Gastrocnemius medialis (tissue), 4 donors: ENCODE measurements at regions not wholly inside any gene's neighbourhood (a gene's known extent, or its start where the extent isn't known, plus 50 kb on each side); places are given as distances from the start of the nearest gene placed in this dataset.

Experiments
- ATAC-seq, 2 donors: fragments of 150-250 bp; one replicate each; pipeline ENCODE4 v1.9.1; 2016
- DNase-seq, 2 donors: peaks; one replicate each; pipeline ENCODE4 v3.0.0-alpha.2; 2019
- H3K27ac ChIP-seq, 4 donors: fragments of 200-600 bp; sonication (generic); 1 replicate in 1 of 4; 2 replicates in 3 of 4; pipeline ENCODE4 v1.5.1; 2016 to 2018; ENCODE audit warnings: mild to moderate bottlenecking in 2 of 4, moderate library complexity in 1 of 4
- H3K27me3 ChIP-seq, 3 donors: fragments of 200-600 bp; sonication (generic) in 2 of 3; 1 replicate in 1 of 3; 2 replicates in 2 of 3; pipeline versions ENCODE4 v1.5.1 to v1.6.0; 2016 to 2019; ENCODE audit warnings: mild to moderate bottlenecking in 1 of 3, moderate library complexity in 1 of 3
- H3K36me3 ChIP-seq, 2 donors: fragments of 200-600 bp; sonication (generic) in 1 of 2; one replicate each; pipeline ENCODE4 v1.5.1; 2017 to 2018
- H3K4me1 ChIP-seq, 2 donors: fragments of 200-600 bp; sonication (generic) in 1 of 2; one replicate each; pipeline ENCODE4 v1.5.1; 2016 to 2017; ENCODE audit warnings: mild to moderate bottlenecking in 2 of 2
- H3K4me3 ChIP-seq, 4 donors: fragments of 200-600 bp; sonication (generic) in 3 of 4; 1 replicate in 1 of 4; 2 replicates in 3 of 4; pipeline ENCODE4 v1.5.1; 2016 to 2019; ENCODE audit warnings: mild to moderate bottlenecking in 2 of 4
- H3K9me3 ChIP-seq, 3 donors: fragments of 200-600 bp; sonication (generic) in 2 of 3; 1 replicate in 1 of 3; 2 replicates in 2 of 3; pipeline ENCODE4 v1.5.1; 2016 to 2019
- POLR2A ChIP-seq, 2 donors: fragments of 450-650 bp; IDR thresholded peaks; one replicate each; pipeline ENCODE4 v1.6.1; 2017; ENCODE audit warnings: antibody characterized with exemption in 2 of 2, mild to moderate bottlenecking in 2 of 2, moderate library complexity in 2 of 2
- in situ Hi-C, 4 donors: fragments of 200-750 bp; cut with MboI; loops; one replicate each; pipeline versions ENCODE4 v1.15.0 to v1.8.0; 2017; ENCODE audit warnings: low sequenced_read_pairs in 4 of 4
- intact Hi-C: fragments of 100-400 bp; cut with DNase I; formaldehyde crosslinking; loops from one replicate; pipeline ENCODE4 v1.15.1; 2023; ENCODE audit warnings: low total_unique reads
- TF ChIP-seq, protein P1 (sequence below), 5 experiments: fragments of 450-650 bp in 3 of 5; fragments of 200-600 bp in 2 of 5; sonication (generic) in 2 of 5; IDR thresholded peaks in 4 of 5; conservative IDR thresholded peaks in 1 of 5; 1 replicate in 4 of 5; 2 replicates in 1 of 5; pipeline ENCODE4 v1.5.1; 2016 to 2019; ENCODE audit warnings: antibody characterized with exemption in 5 of 5, mild to moderate bottlenecking in 3 of 5, moderate library complexity in 3 of 5

DNA sequence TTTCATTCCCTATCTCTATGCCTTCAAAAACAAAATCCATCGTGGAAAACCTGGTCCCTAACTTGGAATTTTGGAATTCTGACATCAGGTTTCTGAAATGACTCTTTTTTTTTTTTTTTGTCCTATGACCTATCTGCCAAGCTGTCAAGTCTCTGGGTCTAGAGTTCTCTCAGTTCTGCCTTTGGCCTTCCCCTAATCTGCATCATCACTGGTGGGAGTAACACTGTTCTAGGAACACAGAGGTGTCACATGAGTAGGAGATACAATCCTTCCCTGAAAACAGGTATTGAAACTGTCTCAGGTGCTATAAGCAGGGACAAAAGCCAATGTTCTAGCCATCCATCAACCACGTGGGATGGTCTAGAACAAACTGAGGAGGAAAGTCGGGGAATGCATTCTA, 142.0 kb upstream of the ATP1B1 start:
- Histone ChIP-seq H3K4me3 (no peak overlapping the region), H3K27me3 (no peaks in the 10 kb centered on the region), H3K4me1 (peaks cover 0 to 2% of the 10 kb centered on the region in 2 donors), H3K27ac (no peak overlapping the region), H3K36me3 (no peaks in the 10 kb centered on the region), H3K9me3 (no peaks in the 10 kb centered on the region)
- ATAC-seq, result no peak
- intact Hi-C loops (no loop called here), in situ Hi-C loops (no loop called here)
- no peak for DNase-seq
- no peak for TF ChIP-seq POLR2A (IDR thresholded peaks at IDR 0.05)
- TF ChIP-seq, protein P1, sequence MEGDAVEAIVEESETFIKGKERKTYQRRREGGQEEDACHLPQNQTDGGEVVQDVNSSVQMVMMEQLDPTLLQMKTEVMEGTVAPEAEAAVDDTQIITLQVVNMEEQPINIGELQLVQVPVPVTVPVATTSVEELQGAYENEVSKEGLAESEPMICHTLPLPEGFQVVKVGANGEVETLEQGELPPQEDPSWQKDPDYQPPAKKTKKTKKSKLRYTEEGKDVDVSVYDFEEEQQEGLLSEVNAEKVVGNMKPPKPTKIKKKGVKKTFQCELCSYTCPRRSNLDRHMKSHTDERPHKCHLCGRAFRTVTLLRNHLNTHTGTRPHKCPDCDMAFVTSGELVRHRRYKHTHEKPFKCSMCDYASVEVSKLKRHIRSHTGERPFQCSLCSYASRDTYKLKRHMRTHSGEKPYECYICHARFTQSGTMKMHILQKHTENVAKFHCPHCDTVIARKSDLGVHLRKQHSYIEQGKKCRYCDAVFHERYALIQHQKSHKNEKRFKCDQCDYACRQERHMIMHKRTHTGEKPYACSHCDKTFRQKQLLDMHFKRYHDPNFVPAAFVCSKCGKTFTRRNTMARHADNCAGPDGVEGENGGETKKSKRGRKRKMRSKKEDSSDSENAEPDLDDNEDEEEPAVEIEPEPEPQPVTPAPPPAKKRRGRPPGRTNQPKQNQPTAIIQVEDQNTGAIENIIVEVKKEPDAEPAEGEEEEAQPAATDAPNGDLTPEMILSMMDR (IDR thresholded peaks at IDR 0.05 in 4 of 5, conservative IDR thresholded peaks at IDR 0.05 in 1 of 5), result no peak

DNA sequence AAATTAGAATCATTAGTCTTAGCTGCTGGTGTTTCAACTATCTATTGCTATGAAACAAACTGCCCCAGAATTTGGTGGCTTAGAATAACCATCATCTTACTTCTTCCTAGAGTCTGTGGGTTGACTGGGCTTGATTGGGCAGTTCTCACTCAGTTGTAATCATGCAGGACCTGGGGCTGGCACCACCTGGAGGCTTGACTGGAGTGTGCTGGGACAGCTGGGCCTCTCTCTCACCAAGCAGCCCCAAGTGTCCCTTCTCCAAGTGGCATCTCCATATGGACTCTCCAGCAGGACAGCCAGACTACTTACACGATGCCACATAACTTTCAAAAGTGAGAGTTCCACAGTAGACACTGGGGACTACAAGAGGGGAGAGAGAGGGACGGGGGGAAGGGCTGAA, 140.3 kb upstream of the ATP1B1 start:
- intact Hi-C loops (no loop called here), in situ Hi-C loops (no loop called here)
- H3K27me3 ChIP-seq, result no peaks in the 10 kb centered on the region
- peaks cover 9 to 12% of the 10 kb centered on the region in 2 donors for H3K4me1 ChIP-seq
- ATAC-seq, result no peak
- no peaks in the 10 kb centered on the region for H3K36me3 ChIP-seq
- TF ChIP-seq, protein P1 (IDR thresholded peaks at IDR 0.05 in 4 of 5, conservative IDR thresholded peaks at IDR 0.05 in 1 of 5), result no peak
- no peak for TF ChIP-seq POLR2A (IDR thresholded peaks at IDR 0.05)
- H3K4me3 ChIP-seq, result no peak overlapping the region
- no peaks in the 10 kb centered on the region for H3K9me3 ChIP-seq
- no peak for DNase-seq
- no peak overlapping the region for H3K27ac ChIP-seq

DNA sequence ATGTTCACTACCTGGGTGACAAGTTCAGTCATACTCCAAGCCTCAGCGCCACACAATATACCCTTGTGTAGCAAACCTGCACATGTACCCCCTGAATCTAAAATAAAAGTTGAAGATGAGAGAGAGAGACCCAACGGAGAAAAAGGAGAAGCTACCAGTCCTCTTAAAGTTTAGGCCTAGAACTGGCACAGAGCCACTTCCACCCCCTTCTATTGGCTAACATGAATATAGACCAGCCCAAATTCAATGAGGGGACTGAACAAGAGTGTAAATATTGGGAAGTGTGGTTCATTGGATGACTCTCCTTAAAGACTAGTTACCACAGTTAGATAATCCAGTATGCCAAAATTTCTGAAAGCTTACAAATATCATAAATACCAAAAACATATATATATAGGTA, 139.9 kb upstream of the ATP1B1 start:
- intact Hi-C loops, result no loop called here
- Histone ChIP-seq H3K27me3 (no peaks in the 10 kb centered on the region), H3K9me3 (no peaks in the 10 kb centered on the region), H3K4me1 (peaks cover 9 to 12% of the 10 kb centered on the region in 2 donors), H3K27ac (no peak overlapping the region), H3K36me3 (no peaks in the 10 kb centered on the region), H3K4me3 (no peak overlapping the region)
- ATAC-seq (no peak), DNase-seq (no peak)
- in situ Hi-C loops, result no loop called here
- TF ChIP-seq, protein P1 (IDR thresholded peaks at IDR 0.05 in 4 of 5, conservative IDR thresholded peaks at IDR 0.05 in 1 of 5), result no peak
- no peak for TF ChIP-seq POLR2A (IDR thresholded peaks at IDR 0.05)

DNA sequence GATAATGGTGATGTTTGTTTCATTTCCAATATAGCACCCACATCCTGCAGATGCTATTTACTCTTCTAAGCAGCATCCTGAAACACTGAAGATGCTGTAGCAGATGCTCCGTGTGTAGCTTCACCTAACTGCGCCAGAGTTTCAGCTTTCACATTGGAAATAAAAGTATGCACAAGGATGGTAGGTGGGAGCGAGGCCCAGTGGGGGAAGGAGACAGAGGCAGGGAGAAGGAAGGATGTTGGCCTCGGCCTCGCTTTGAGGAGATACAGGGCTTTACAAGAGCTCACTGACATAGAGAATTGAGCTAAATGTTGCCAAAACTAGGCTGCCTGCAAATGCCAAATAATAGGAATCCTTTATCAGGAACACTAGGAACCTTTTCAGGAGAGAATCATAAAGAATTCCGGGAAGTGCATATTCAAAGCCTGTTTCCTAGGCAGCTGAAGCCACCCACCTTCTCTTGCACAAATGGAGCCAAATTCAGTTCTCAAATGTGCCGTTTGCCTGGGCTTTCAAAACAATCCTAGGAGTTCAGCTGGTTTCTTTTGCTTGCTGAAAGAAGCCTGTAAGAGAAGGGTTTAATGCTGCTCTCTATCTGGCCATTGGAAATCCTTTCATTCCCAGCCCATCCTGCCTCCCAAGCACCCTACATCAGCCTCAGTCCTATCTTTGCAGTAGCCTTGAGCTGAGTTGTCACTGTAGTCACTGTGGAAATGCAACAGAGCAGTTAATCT, 135.4 kb upstream of the ATP1B1 start:
- ATAC-seq (no peak), DNase-seq (no peak)
- no peak overlapping the region for H3K27ac ChIP-seq
- in situ Hi-C loops (no loop called here), intact Hi-C loops (no loop called here)
- H3K9me3 ChIP-seq, result no peaks in the 10 kb centered on the region
- no peaks in the 10 kb centered on the region for H3K36me3 ChIP-seq
- TF ChIP-seq, protein P1 (IDR thresholded peaks at IDR 0.05 in 4 of 5, conservative IDR thresholded peaks at IDR 0.05 in 1 of 5), result no peak
- TF ChIP-seq POLR2A (IDR thresholded peaks at IDR 0.05), result no peak
- no peaks in the 10 kb centered on the region for H3K27me3 ChIP-seq
- H3K4me1 ChIP-seq, result peaks cover 9 to 12% of the 10 kb centered on the region in 2 donors
- H3K4me3 ChIP-seq, result no peak overlapping the region

DNA sequence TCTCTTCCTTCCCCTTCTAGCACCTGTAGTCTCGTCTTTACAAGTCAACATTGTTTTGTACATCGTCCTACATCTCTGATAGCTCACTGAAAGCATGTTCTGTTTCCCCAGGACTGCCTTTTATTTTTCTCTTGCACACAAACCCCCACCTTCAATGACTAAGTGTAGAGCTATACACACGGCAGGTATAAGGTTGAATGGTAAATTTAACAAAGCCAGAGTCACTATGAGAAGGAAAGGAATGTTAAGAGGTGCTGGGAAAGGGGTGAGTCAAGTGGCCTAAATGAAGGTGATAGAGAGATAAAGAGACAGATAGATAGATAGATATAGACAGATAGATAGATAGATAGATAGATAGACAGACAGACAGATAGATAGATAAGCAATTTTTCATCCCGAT, 134.3 kb upstream of the ATP1B1 start:
- no peaks in the 10 kb centered on the region for H3K36me3 ChIP-seq
- no peak overlapping the region for H3K4me3 ChIP-seq
- ATAC-seq, result no peak
- H3K27ac ChIP-seq, result no peak overlapping the region
- no peaks in the 10 kb centered on the region for H3K27me3 ChIP-seq
- intact Hi-C loops, result no loop called here
- DNase-seq, result no peak
- no peak for TF ChIP-seq POLR2A (IDR thresholded peaks at IDR 0.05)
- TF ChIP-seq, protein P1 (IDR thresholded peaks at IDR 0.05 in 4 of 5, conservative IDR thresholded peaks at IDR 0.05 in 1 of 5), result no peak
- no peaks in the 10 kb centered on the region for H3K9me3 ChIP-seq
- in situ Hi-C loops, result no loop called here
- H3K4me1 ChIP-seq, result peaks cover 9 to 12% of the 10 kb centered on the region in 2 donors
